T-cell (primary cell): ENCODE measurements at regions not wholly inside any gene's neighbourhood (a gene's known extent, or its start where the extent isn't known, plus 50 kb on each side); places are given as distances from the start of the nearest gene placed in this dataset.

Experiments used
- ATAC-seq, 4 experiments: fragments of 200-7000 bp in 3 of 4; fragments of 150-1000 bp in 1 of 4; cut with Tn5 transposase; replicated peaks in 1 of 4; 1 replicate in 3 of 4; 2 replicates in 1 of 4; pipeline ENCODE4 v1.10.0; 2021; ENCODE audit warnings: moderate library complexity in 3 of 4, mild to moderate bottlenecking in 2 of 4, moderate number of reproducible peaks in 1 of 4
- CTCF ChIA-PET, 2 donors: fragments of 300-600 bp; sonication (Branson Sonifier 250); formaldehyde crosslinking; loops; one replicate each; lab custom pipeline; 2022; ENCODE audit warnings: antibody characterized with exemption in 2 of 2; lab: Charles Lee
- POLR2A ChIA-PET, 2 donors: fragments of 300-600 bp; sonication (Branson Sonifier 250); formaldehyde crosslinking; loops; one replicate each; lab custom pipeline; 2022; ENCODE audit warnings: antibody characterized with exemption in 2 of 2; lab: Charles Lee
- DNase-seq, 35 experiments: peaks; one replicate each; pipeline versions ENCODE4 v3.0.0 to v3.0.0-alpha.2; 2013 to 2023
- H3K27ac ChIP-seq: one replicate; pipeline ENCODE4 v1.5.1; 2013; ENCODE audit warnings: low read length
- H3K27me3 ChIP-seq, 2 experiments: replicated peaks in 1 of 2; 1 replicate in 1 of 2; 2 replicates in 1 of 2; pipeline versions ENCODE4 v1.6.1 to v1.7.0; 2013; ENCODE audit warnings: low read length in 1 of 2, mixed read lengths in 1 of 2; ENCODE audit not compliant: control insufficient read depth in 2 of 2, insufficient read depth in 2 of 2; ENCODE audit errors: extremely low read depth in 1 of 2
- H3K36me3 ChIP-seq, 2 donors: 1 replicate in 1 of 2; 2 replicates in 1 of 2; pipeline versions ENCODE4 v1.6.1 to v1.7.0; 2013; ENCODE audit warnings: low read length in 1 of 2; ENCODE audit not compliant: control insufficient read depth in 2 of 2, insufficient read depth in 1 of 2; ENCODE audit errors: extremely low read depth in 1 of 2
- H3K4me1 ChIP-seq, 2 experiments: 1 replicate in 1 of 2; 2 replicates in 1 of 2; pipeline versions ENCODE4 v1.6.1 to v1.7.0; 2013; ENCODE audit warnings: low read length in 2 of 2, mixed read lengths in 1 of 2; ENCODE audit not compliant: insufficient read depth in 2 of 2, control insufficient read depth in 1 of 2; ENCODE audit errors: extremely low read depth in 1 of 2
- H3K4me3 ChIP-seq, 2 donors: 1 replicate in 1 of 2; 2 replicates in 1 of 2; pipeline versions ENCODE4 v1.5.1 to v1.7.0; 2013; ENCODE audit warnings: mild to moderate bottlenecking in 2 of 2, low read length in 1 of 2, moderate library complexity in 1 of 2; ENCODE audit not compliant: control insufficient read depth in 1 of 2; ENCODE audit errors: extremely low read depth in 1 of 2
- H3K9me3 ChIP-seq: 2 replicates; pipeline ENCODE4 v1.7.0; 2013
- H3K27ac Mint-ChIP-seq, 2 donors: one replicate each; pipeline ENCODE4 v1.8.0; 2020 to 2021; ENCODE audit warnings: mild to moderate bottlenecking in 2 of 2, mixed read lengths in 2 of 2
- H3K27me3 Mint-ChIP-seq, 2 donors: one replicate each; pipeline ENCODE4 v1.8.0; 2021 to 2022; ENCODE audit warnings: mixed read lengths in 2 of 2
- H3K36me3 Mint-ChIP-seq: one replicate; pipeline ENCODE4 v1.8.0; 2021; ENCODE audit warnings: mixed read lengths
- H3K4me1 Mint-ChIP-seq, 3 donors: one replicate each; pipeline ENCODE4 v1.8.0; 2020 to 2022; ENCODE audit warnings: mixed read lengths in 3 of 3, mild to moderate bottlenecking in 1 of 3
- H3K4me3 Mint-ChIP-seq, 3 donors: one replicate each; pipeline ENCODE4 v1.8.0; 2020 to 2022; ENCODE audit warnings: mild to moderate bottlenecking in 3 of 3, mixed read lengths in 3 of 3, moderate library complexity in 3 of 3
- H3K9me3 Mint-ChIP-seq, 3 donors: one replicate each; pipeline ENCODE4 v1.8.0; 2020 to 2022; ENCODE audit warnings: mixed read lengths in 3 of 3
- WGBS: methylation state at CpG from one replicate; pipeline ENCODE4 v1.1.5; 2013; ENCODE audit warnings: missing lambda C conversion rate; ENCODE audit not compliant: insufficient coverage; 5-methylcytosine and 5-hydroxymethylcytosine counted together

- no peaks in the 10 kb centered on the region for H3K27me3 Mint-ChIP-seq
- POLR2A ChIA-PET = no interaction called here
Measured at GRCh38 chrX:39011454-39012221, 210.4 kb downstream of the MID1IP1 start.

GRCh38 chrX:39012621-39013111 is 211.4 kb downstream of the MID1IP1 start:
- Histone ChIP-seq H3K36me3 (no peaks in the 10 kb centered on the region), H3K9me3 (no peaks in the 10 kb centered on the region), H3K4me3 (no peak overlapping the region), H3K4me1 (no peaks in the 10 kb centered on the region), H3K27ac (no peak overlapping the region), H3K27me3 (no peaks in the 10 kb centered on the region)
- ATAC-seq = no peak
- ChIA-PET CTCF (no interaction called here), POLR2A (no interaction called here)
- no peaks in the 10 kb centered on the region for H3K36me3 Mint-ChIP-seq
- no peak for DNase-seq
- H3K27me3 Mint-ChIP-seq = no peaks in the 10 kb centered on the region
- 100% methylated on average over 2 of the region's 4 CpGs for WGBS
- no peak overlapping the region for H3K4me3 Mint-ChIP-seq
- H3K9me3 Mint-ChIP-seq = no peaks in the 10 kb centered on the region
- no peak overlapping the region for H3K27ac Mint-ChIP-seq
- H3K4me1 Mint-ChIP-seq = no peaks in the 10 kb centered on the region

More at GRCh38 chrX:39011454-39012221, 210.4 kb downstream of the MID1IP1 start:
- no peak for DNase-seq
- H3K27me3 ChIP-seq = no peaks in the 10 kb centered on the region
- no peak for ATAC-seq
- no peaks in the 10 kb centered on the region for H3K36me3 Mint-ChIP-seq
- CTCF ChIA-PET = no interaction called here
- H3K4me3 Mint-ChIP-seq = no peak overlapping the region
- no peaks in the 10 kb centered on the region for H3K4me1 ChIP-seq
- H3K36me3 ChIP-seq = no peaks in the 10 kb centered on the region
- no peaks in the 10 kb centered on the region for H3K4me1 Mint-ChIP-seq
- H3K27ac ChIP-seq = no peak overlapping the region
- H3K4me3 ChIP-seq = no peak overlapping the region
- no peaks in the 10 kb centered on the region for H3K9me3 ChIP-seq
- H3K27ac Mint-ChIP-seq = no peak overlapping the region
- WGBS = 83% methylated on average over 3 of the region's 10 CpGs
- H3K9me3 Mint-ChIP-seq = no peaks in the 10 kb centered on the region

GRCh38 chrX:39016556-39016955 is 215.3 kb downstream of the MID1IP1 start:
- no peaks in the 10 kb centered on the region for H3K36me3 Mint-ChIP-seq
- no peak overlapping the region for H3K27ac Mint-ChIP-seq
- H3K27me3 Mint-ChIP-seq = no peaks in the 10 kb centered on the region
- no peak overlapping the region for H3K4me3 ChIP-seq
- ATAC-seq (no peak), DNase-seq (no peak)
- H3K9me3 Mint-ChIP-seq = no peaks in the 10 kb centered on the region
- ChIA-PET POLR2A (no interaction called here), CTCF (no interaction called here)
- WGBS = no CpG with 5 or more reads among the region's 3 CpGs
- H3K27me3 ChIP-seq = no peaks in the 10 kb centered on the region
- H3K9me3 ChIP-seq = no peaks in the 10 kb centered on the region
- H3K36me3 ChIP-seq = no peaks in the 10 kb centered on the region
- no peaks in the 10 kb centered on the region for H3K4me1 Mint-ChIP-seq
- no peak overlapping the region for H3K27ac ChIP-seq
- no peak overlapping the region for H3K4me3 Mint-ChIP-seq
- no peaks in the 10 kb centered on the region for H3K4me1 ChIP-seq

- WGBS = no CpG with 5 or more reads among the region's 4 CpGs
- Histone ChIP-seq H3K9me3 (no peaks in the 10 kb centered on the region), H3K27me3 (no peaks in the 10 kb centered on the region), H3K4me3 (no peak overlapping the region), H3K27ac (no peak overlapping the region), H3K36me3 (no peaks in the 10 kb centered on the region), H3K4me1 (no peaks in the 10 kb centered on the region)
- Mint-ChIP-seq H3K9me3 (no peaks in the 10 kb centered on the region), H3K4me1 (no peaks in the 10 kb centered on the region), H3K27me3 (no peaks in the 10 kb centered on the region), H3K27ac (no peak overlapping the region), H3K4me3 (no peak overlapping the region), H3K36me3 (no peaks in the 10 kb centered on the region)
- CTCF ChIA-PET = no interaction called here
- no peak for DNase-seq
- POLR2A ChIA-PET = no interaction called here
- ATAC-seq = no peak
Measured at GRCh38 chrX:39017077-39017476, 215.8 kb downstream of the MID1IP1 start.

GRCh38 chrX:39017716-39018115 is 216.5 kb downstream of the MID1IP1 start:
- H3K4me3 Mint-ChIP-seq = no peak overlapping the region
- WGBS = no CpG with 5 or more reads among the region's 6 CpGs
- Histone ChIP-seq H3K4me3 (no peak overlapping the region), H3K27ac (no peak overlapping the region), H3K9me3 (no peaks in the 10 kb centered on the region), H3K36me3 (no peaks in the 10 kb centered on the region), H3K27me3 (no peaks in the 10 kb centered on the region), H3K4me1 (no peaks in the 10 kb centered on the region)
- H3K36me3 Mint-ChIP-seq = no peaks in the 10 kb centered on the region
- ChIA-PET POLR2A (no interaction called here), CTCF (no interaction called here)
- H3K27ac Mint-ChIP-seq = no peak overlapping the region
- no peaks in the 10 kb centered on the region for H3K4me1 Mint-ChIP-seq
- H3K27me3 Mint-ChIP-seq = no peaks in the 10 kb centered on the region
- H3K9me3 Mint-ChIP-seq = no peaks in the 10 kb centered on the region
- ATAC-seq (no peak), DNase-seq (no peak)

GRCh38 chrX:39018541-39018940 is 217.3 kb downstream of the MID1IP1 start:
- no peak for DNase-seq
- Histone ChIP-seq H3K27me3 (no peaks in the 10 kb centered on the region), H3K9me3 (no peaks in the 10 kb centered on the region), H3K36me3 (no peaks in the 10 kb centered on the region), H3K4me1 (no peaks in the 10 kb centered on the region), H3K4me3 (no peak overlapping the region), H3K27ac (no peak overlapping the region)
- H3K27me3 Mint-ChIP-seq = no peaks in the 10 kb centered on the region
- CTCF ChIA-PET = no interaction called here
- no peaks in the 10 kb centered on the region for H3K36me3 Mint-ChIP-seq
- H3K9me3 Mint-ChIP-seq = no peaks in the 10 kb centered on the region
- no peak for ATAC-seq
- no peak overlapping the region for H3K27ac Mint-ChIP-seq
- H3K4me3 Mint-ChIP-seq = no peak overlapping the region
- WGBS = no CpG with 5 or more reads among the region's 3 CpGs
- POLR2A ChIA-PET = no interaction called here
- H3K4me1 Mint-ChIP-seq = no peaks in the 10 kb centered on the region
